ENCODE measurements at regions not wholly inside any gene's neighbourhood (a gene's known extent, or its start where the extent isn't known, plus 50 kb on each side); places are given as distances from the start of the nearest gene placed in this dataset.

DNA sequence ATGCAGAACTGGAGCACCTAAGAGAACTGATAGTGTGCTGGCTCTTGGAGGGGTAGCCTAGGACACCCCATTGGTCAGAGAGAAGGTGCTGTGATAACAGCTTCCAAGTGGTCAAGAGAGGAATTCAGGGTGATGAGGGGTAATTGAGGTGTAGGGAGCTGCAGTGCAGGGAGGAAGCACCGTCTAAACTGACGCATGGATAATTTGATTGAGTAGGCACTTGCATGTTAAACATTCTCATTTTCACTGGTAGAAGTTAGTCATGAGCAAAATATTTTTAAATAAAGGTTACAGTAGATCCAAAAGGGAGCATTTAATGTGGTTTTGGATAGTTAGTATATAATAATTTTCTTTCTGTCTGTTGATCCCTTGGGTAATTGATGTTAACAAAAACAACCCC is 155.1 kb upstream of the TCF4 start:
- no peak for TF ChIP-seq CTCF (IDR thresholded peaks at IDR 0.05)

DNA sequence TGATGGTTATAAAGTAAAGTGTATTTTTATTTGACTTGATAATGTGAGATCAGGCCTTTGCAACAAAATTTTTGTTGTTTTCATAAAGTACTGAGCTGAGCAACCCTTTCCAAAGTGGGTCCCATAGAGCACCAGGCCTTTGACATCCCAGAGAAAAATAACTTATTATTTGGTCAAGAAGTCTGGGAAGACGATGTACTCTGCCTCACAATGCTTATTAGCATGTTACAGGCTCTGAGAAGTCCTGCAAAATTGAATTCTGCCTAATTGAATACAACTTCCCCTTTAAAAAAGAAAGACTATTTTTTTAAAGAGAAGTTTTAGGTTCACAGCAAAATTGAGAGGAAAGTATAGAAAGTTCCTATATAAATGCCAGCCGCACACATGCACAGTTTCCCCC is 151.5 kb upstream of the TCF4 start:
- no peak for TF ChIP-seq CTCF (IDR thresholded peaks at IDR 0.05)

DNA sequence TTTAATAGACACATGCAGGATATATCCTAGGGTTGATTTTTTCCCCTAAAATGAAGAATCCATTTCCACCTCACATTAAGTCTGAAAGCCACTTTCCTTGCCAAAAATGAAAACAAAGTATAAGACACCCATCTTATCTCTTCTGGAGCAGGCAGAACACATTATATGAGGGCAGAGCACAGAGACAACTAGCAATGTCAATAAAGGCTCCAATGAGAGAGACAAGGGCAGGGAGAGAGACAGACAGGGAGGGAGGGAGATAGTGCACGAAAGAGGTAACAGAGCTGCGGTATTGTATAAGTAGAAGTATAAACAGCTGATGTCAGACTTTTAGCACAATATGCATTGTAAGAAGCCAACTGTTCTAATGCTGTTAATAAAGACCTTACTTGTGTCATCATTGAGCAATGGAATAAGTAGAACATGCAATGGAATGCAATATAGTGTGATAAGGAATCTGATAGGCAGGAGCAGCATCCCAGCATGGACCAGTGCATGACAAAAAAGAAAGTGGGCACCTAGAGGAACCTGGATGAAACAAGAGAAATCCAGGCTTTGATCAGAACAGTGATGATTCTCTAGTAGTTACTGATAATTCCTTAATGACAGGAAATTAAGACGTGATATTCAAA is 150.6 kb upstream of the TCF4 start:
- no peak for TF ChIP-seq CTCF (IDR thresholded peaks at IDR 0.05)

- TF ChIP-seq CTCF (IDR thresholded peaks at IDR 0.05), result no peak
Observed at GRCh38 chr18:55737781-55738468, 149.9 kb upstream of the TCF4 start.

DNA sequence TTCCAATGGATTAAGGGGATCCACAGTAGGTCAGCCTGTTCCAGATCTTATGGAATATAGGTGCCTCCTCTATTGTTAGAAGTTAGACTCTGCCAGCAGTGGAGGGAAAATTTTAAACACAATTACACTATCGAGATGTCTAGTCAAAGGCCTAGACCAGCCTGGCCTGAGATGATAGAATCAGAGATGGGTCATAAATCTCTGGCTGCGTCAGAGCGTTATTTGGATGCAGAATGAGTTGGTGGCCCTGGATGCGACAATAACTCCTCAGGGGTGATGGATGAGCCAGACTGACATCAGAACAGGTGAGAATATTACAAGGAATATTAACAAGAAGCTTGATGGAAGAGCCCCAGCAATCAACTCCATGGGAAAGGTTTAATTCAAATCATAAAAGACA is 149.3 kb upstream of the TCF4 start:
- no peak for TF ChIP-seq CTCF (IDR thresholded peaks at IDR 0.05)

GRCh38 chr18:55735969-55736368 is 148.0 kb upstream of the TCF4 start:
- no peak for TF ChIP-seq CTCF (IDR thresholded peaks at IDR 0.05)

DNA sequence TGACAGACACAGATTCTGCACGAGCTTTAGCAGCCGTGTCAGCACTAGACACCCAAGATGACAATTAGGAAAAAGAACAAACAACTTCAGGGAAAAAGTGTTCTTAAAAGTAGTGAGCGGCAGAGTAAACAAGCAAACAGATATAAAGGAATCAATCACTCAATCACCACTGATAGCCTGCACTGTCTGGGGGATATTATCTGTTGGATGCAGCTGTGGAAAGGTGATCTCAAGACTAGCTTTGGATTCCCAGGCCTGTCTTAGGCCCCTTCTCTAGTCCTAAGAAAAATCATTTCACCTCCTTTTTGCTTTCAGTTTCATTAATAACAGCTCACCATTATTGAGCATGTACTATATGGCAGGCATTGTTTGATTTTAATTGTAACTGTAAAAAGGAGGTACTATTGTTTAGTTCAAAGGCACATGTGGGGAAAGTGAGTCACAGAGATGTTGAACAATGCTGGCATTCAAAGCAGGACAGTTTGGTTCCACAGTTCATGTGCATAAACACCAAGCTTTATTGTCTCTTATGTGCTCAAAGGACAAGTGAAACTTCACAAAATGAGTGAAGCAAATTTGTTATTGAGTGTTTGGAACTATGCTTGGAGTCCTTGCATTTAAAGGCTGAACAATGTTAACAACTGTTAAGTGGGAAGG is 147.3 kb upstream of the TCF4 start:
- TF ChIP-seq CTCF (IDR thresholded peaks at IDR 0.05), result no peak
